Calu3 (cell line): ENCODE measurements at regions not wholly inside any gene's neighbourhood (a gene's known extent, or its start where the extent isn't known, plus 50 kb on each side); places are given as distances from the start of the nearest gene placed in this dataset.

Source experiments
- BruUV-seq: library from RNA; stranded (reverse); fragments of 400-500 nt; replicated peaks from 2 replicates; lab custom pipeline; 2021; lab: Mats Ljungman, UMichigan
- CTCF ChIA-PET: fragments of 300-600 bp; sonication (Branson Sonifier 250); formaldehyde crosslinking; loops from one replicate; lab custom pipeline; 2022; ENCODE audit warnings: antibody characterized with exemption; lab: Charles Lee
- DNase-seq: peaks from one replicate; pipeline ENCODE4 v3.0.0; 2022
- H3K27ac Mint-ChIP-seq: one replicate; pipeline ENCODE4 v1.8.0; 2022; ENCODE audit warnings: mixed read lengths; ENCODE audit not compliant: unreplicated experiment
- H3K27me3 Mint-ChIP-seq: one replicate; pipeline ENCODE4 v1.8.0; 2022; ENCODE audit warnings: mixed read lengths; ENCODE audit not compliant: unreplicated experiment
- H3K36me3 Mint-ChIP-seq: one replicate; pipeline ENCODE4 v1.8.0; 2022; ENCODE audit warnings: mild to moderate bottlenecking, moderate library complexity, mixed read lengths; ENCODE audit not compliant: insufficient read depth, unreplicated experiment
- H3K4me1 Mint-ChIP-seq: one replicate; pipeline ENCODE4 v1.8.0; 2022; ENCODE audit warnings: mild to moderate bottlenecking, low read depth, mixed read lengths; ENCODE audit not compliant: unreplicated experiment
- H3K4me3 Mint-ChIP-seq: one replicate; pipeline ENCODE4 v1.8.0; 2022; ENCODE audit warnings: mild to moderate bottlenecking, low read depth, moderate library complexity, mixed read lengths; ENCODE audit not compliant: unreplicated experiment
- H3K9me3 Mint-ChIP-seq: one replicate; pipeline ENCODE4 v1.8.0; 2022; ENCODE audit warnings: low read depth, mixed read lengths; ENCODE audit not compliant: unreplicated experiment
- CTCF ChIP-seq: fragments of 200-600 bp; IDR thresholded peaks from one replicate; pipeline ENCODE4 v1.8.0; 2022; ENCODE audit warnings: antibody characterized with exemption; ENCODE audit not compliant: unreplicated experiment
- intact Hi-C: fragments of 100-400 bp; cut with micrococcal nuclease; formaldehyde crosslinking; loops from one replicate; pipeline ENCODE4 v1.10.0; 2022; ENCODE audit not compliant: unreplicated experiment

GRCh38 chr12:46105735-46106134 lies 115.4 kb upstream of the SCAF11 start:
- DNase-seq: no peak
- CTCF ChIA-PET: no interaction called here
- intact Hi-C loops: no loop called here
- no peaks in the 10 kb centered on the region for H3K9me3 Mint-ChIP-seq
- H3K4me1 Mint-ChIP-seq: peaks cover 15% of the 10 kb centered on the region
- peaks cover 5% of the 10 kb centered on the region for H3K36me3 Mint-ChIP-seq
- TF ChIP-seq CTCF: no peak
- H3K4me3 Mint-ChIP-seq: no peak overlapping the region
- H3K27me3 Mint-ChIP-seq: no peaks in the 10 kb centered on the region
- no TSS peak for BruUV-seq
- no peak overlapping the region for H3K27ac Mint-ChIP-seq

GRCh38 chr12:46103559-46104383 lies 113.4 kb upstream of the SCAF11 start:
- Mint-ChIP-seq H3K36me3 (peaks cover 6% of the 10 kb centered on the region), H3K4me3 (no peak overlapping the region), H3K4me1 (peaks cover 19% of the 10 kb centered on the region), H3K27me3 (no peaks in the 10 kb centered on the region), H3K9me3 (no peaks in the 10 kb centered on the region), H3K27ac (no peak overlapping the region)
- intact Hi-C loops: no loop called here
- no TSS peak for BruUV-seq
- CTCF ChIA-PET: no interaction called here
- TF ChIP-seq CTCF: no peak
- no peak for DNase-seq

GRCh38 chr12:46101485-46101869 lies 111.1 kb upstream of the SCAF11 start:
- CTCF ChIA-PET: interaction anchor here (1.2 to 1.3 kb wide), 2 partner anchors 9 to 10 kb away, joined by 3 to 4 read pairs; no protein-coding TSS in a partner anchor
- BruUV-seq: no TSS peak
- Mint-ChIP-seq H3K4me3 (peak overlapping the region; percentile 50), H3K36me3 (peaks cover 6% of the 10 kb centered on the region), H3K27me3 (no peaks in the 10 kb centered on the region), H3K27ac (peak overlapping the region; percentile 81), H3K9me3 (peaks cover 3% of the 10 kb centered on the region), H3K4me1 (peaks cover 19% of the 10 kb centered on the region)
- intact Hi-C loops: no loop called here
- no peak for TF ChIP-seq CTCF
- peak; percentile 49 for DNase-seq

- peaks cover 6% of the 10 kb centered on the region for H3K36me3 Mint-ChIP-seq
- H3K27me3 Mint-ChIP-seq: no peaks in the 10 kb centered on the region
- intact Hi-C loops: no loop called here
- H3K4me3 Mint-ChIP-seq: peak overlapping the region; percentile 50
- H3K4me1 Mint-ChIP-seq: peaks cover 19% of the 10 kb centered on the region
- H3K9me3 Mint-ChIP-seq: peaks cover 3% of the 10 kb centered on the region
- DNase-seq: peak; percentile 59
- TF ChIP-seq CTCF: no peak
- CTCF ChIA-PET: interaction anchor here (1.2 to 1.3 kb wide), 2 partner anchors 9 to 11 kb away, joined by 3 to 4 read pairs; no protein-coding TSS in a partner anchor
- H3K27ac Mint-ChIP-seq: peak overlapping the region; percentile 81
- TSS peak; percentile 98 for BruUV-seq
Measured at GRCh38 chr12:46100551-46101484, 110.4 kb upstream of the SCAF11 start.
